ENCODE measurements at regions not wholly inside any gene's neighbourhood (a gene's known extent, or its start where the extent isn't known, plus 50 kb on each side); places are given as distances from the start of the nearest gene placed in this dataset.

DNA sequence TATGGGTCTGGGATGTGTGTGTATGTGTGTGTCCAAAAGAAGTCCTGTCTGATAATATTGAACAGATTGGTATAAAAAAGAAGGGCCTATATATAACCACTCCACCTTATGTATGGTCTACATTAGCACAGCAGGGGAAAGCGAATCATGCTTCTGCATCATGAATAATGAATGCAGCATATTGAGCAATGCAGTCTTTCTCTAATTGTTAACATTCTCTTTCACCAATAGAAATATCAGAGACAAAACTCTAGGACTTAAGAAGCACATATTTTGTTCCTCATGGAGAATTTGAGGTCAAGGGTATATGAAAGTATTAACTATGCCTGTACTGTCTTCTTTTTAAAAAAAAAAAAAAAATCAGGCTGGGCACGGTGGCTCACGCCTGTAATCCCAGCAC, 264.3 kb upstream of the NOCT start:
- TF ChIP-seq, protein P1, sequence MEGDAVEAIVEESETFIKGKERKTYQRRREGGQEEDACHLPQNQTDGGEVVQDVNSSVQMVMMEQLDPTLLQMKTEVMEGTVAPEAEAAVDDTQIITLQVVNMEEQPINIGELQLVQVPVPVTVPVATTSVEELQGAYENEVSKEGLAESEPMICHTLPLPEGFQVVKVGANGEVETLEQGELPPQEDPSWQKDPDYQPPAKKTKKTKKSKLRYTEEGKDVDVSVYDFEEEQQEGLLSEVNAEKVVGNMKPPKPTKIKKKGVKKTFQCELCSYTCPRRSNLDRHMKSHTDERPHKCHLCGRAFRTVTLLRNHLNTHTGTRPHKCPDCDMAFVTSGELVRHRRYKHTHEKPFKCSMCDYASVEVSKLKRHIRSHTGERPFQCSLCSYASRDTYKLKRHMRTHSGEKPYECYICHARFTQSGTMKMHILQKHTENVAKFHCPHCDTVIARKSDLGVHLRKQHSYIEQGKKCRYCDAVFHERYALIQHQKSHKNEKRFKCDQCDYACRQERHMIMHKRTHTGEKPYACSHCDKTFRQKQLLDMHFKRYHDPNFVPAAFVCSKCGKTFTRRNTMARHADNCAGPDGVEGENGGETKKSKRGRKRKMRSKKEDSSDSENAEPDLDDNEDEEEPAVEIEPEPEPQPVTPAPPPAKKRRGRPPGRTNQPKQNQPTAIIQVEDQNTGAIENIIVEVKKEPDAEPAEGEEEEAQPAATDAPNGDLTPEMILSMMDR (IDR thresholded peaks at IDR 0.05) = no peak
- TF ChIP-seq POLR2A (IDR thresholded peaks at IDR 0.05; ENCODE audit: low read depth) = no peak

Data from esophagus muscularis mucosa (tissue), 3 donors.